Stromal cell of bone marrow (primary cell): ENCODE measurements at regions not wholly inside any gene's neighbourhood (a gene's known extent, or its start where the extent isn't known, plus 50 kb on each side); places are given as distances from the start of the nearest gene placed in this dataset.
"Not testable (repeated sequence)": the region's sequence is repeated elsewhere in the genome, so short reads cannot be mapped to it uniquely, and the experiment has no call there.

ENCODE experiments used
- DNase-seq: peaks from one replicate; pipeline ENCODE4 v3.0.0-alpha.2; 2012; ENCODE audit warnings: low read depth

GRCh38 chr17:71205951-71206350 is 914.9 kb upstream of the SOX9 start:
- DNase-seq, result not testable (repeated sequence)

GRCh38 chr17:71208111-71208704 is 912.6 kb upstream of the SOX9 start:
- DNase-seq, result peak; percentile 90

GRCh38 chr17:71213936-71214335 is 906.9 kb upstream of the SOX9 start:
- no peak for DNase-seq

- no peak for DNase-seq
Measured at GRCh38 chr17:71217769-71218168, 903.1 kb upstream of the SOX9 start.

GRCh38 chr17:71224824-71225575 is 895.8 kb upstream of the SOX9 start:
- DNase-seq, result no peak

- no peak for DNase-seq
Measured at GRCh38 chr17:71227841-71228240, 893.0 kb upstream of the SOX9 start.

- no peak for DNase-seq
Measured at GRCh38 chr17:71229070-71229469, 891.8 kb upstream of the SOX9 start.

GRCh38 chr17:71232801-71233559 is 887.8 kb upstream of the SOX9 start:
- no peak for DNase-seq

GRCh38 chr17:71234349-71234748 is 886.5 kb upstream of the SOX9 start:
- DNase-seq, result no peak

- DNase-seq, result peak; percentile 52
Measured at GRCh38 chr17:71237903-71238538, 882.8 kb upstream of the SOX9 start.

- no peak for DNase-seq
Measured at GRCh38 chr17:71247441-71248015, 873.3 kb upstream of the SOX9 start.

- DNase-seq, result no peak
Measured at GRCh38 chr17:71251276-71251675, 869.5 kb upstream of the SOX9 start.

- peak; percentile 75 for DNase-seq
Measured at GRCh38 chr17:71251951-71252350, 868.9 kb upstream of the SOX9 start.

GRCh38 chr17:71252436-71252835 is 868.4 kb upstream of the SOX9 start:
- DNase-seq, result no peak

- no peak for DNase-seq
Measured at GRCh38 chr17:71257096-71257495, 863.7 kb upstream of the SOX9 start.

- DNase-seq, result no peak
Measured at GRCh38 chr17:71260366-71260940, 860.4 kb upstream of the SOX9 start.

- DNase-seq, result no peak
Measured at GRCh38 chr17:71262586-71262985, 858.2 kb upstream of the SOX9 start.

- no peak for DNase-seq
Measured at GRCh38 chr17:71267668-71268067, 853.2 kb upstream of the SOX9 start.

GRCh38 chr17:71269201-71269600 is 851.6 kb upstream of the SOX9 start:
- DNase-seq, result no peak

GRCh38 chr17:71273441-71273840 is 847.4 kb upstream of the SOX9 start:
- no peak for DNase-seq

GRCh38 chr17:71276079-71276478 is 844.7 kb upstream of the SOX9 start:
- no peak for DNase-seq

- no peak for DNase-seq
Measured at GRCh38 chr17:71283486-71283885, 837.3 kb upstream of the SOX9 start.
